HCT116 (cell line): ENCODE measurements at regions not wholly inside any gene's neighbourhood (a gene's known extent, or its start where the extent isn't known, plus 50 kb on each side); places are given as distances from the start of the nearest gene placed in this dataset.

Source experiments
- ATAC-seq: fragments of 200-7000 bp; cut with Tn5 transposase; 2 replicates; pipeline ENCODE4 v1.9.1; 2020; ENCODE audit warnings: mild to moderate bottlenecking, moderate library complexity
- BruUV-seq: library from RNA; stranded (reverse); fragments of 400-500 nt; replicated peaks from 2 replicates; lab custom pipeline; 2021; lab: Mats Ljungman, UMichigan
- CTCF ChIA-PET: fragments of 300-600 bp; sonication (Branson Sonifier 250); formaldehyde crosslinking; loops from one replicate; lab custom pipeline; 2021; ENCODE audit warnings: antibody characterized with exemption; lab: Charles Lee
- POLR2A ChIA-PET: fragments of 300-600, 350-600 bp; sonication (Branson Sonifier 250); formaldehyde crosslinking; loops from one replicate; lab custom pipeline; 2021; ENCODE audit warnings: antibody characterized with exemption; lab: Charles Lee
- RAD21 ChIA-PET, 2 experiments: fragments of 300-600 bp; sonication (Branson Sonifier 250); formaldehyde crosslinking; loops; one replicate each; lab custom pipeline; 2023; ENCODE audit warnings: low total read pairs in 2 of 2; ENCODE audit not compliant: uncharacterized antibody in 2 of 2, unreplicated experiment in 2 of 2, low non-redundant PET in 1 of 2; lab: Charles Lee
- DNase-seq: peaks from one replicate; pipeline ENCODE4 v3.0.0-alpha.2; 2010; ENCODE audit warnings: low read depth, low spot score
- H2AFZ ChIP-seq: fragments of 200-600 bp; shearing (Covaris generic), sonication (generic); 2 replicates; pipeline ENCODE4 v1.6.1; 2017; ENCODE audit warnings: low read depth, mixed run types, mixed read lengths, antibody characterized with exemption, low read length; ENCODE audit not compliant: poor library complexity, severe bottlenecking
- H3K27ac ChIP-seq: 2 replicates; pipeline ENCODE4 v1.5.1; 2012; ENCODE audit warnings: low read depth, low read length
- H3K27me3 ChIP-seq: fragments of 200-600 bp; sonication (generic); 2 replicates; pipeline ENCODE4 v1.6.1; 2016; ENCODE audit warnings: mixed run types, low read length, mixed read lengths; ENCODE audit not compliant: insufficient read depth
- H3K36me3 ChIP-seq, 2 experiments: fragments of 200-500 bp in 1 of 2; fragments of 200-600 bp in 1 of 2; sonication (Bioruptor generic) in 1 of 2; sonication (generic) in 1 of 2; 2 replicates each; pipeline versions ENCODE4 v1.5.1 to v1.6.1; 2014 to 2016; ENCODE audit warnings: low read length in 2 of 2, inconsistent platforms in 1 of 2, mixed read lengths in 1 of 2, mixed run types in 1 of 2; ENCODE audit not compliant: insufficient read depth in 2 of 2, control insufficient read depth in 1 of 2
- H3K4me1 ChIP-seq, 2 experiments: fragments of 200-600 bp in 1 of 2; sonication (generic) in 1 of 2; 2 replicates each; pipeline versions ENCODE4 v1.5.1 to v1.6.1; 2012 to 2017; ENCODE audit warnings: low read length in 2 of 2, inconsistent platforms in 1 of 2, mild to moderate bottlenecking in 1 of 2, mixed read lengths in 1 of 2, mixed run types in 1 of 2, moderate library complexity in 1 of 2; ENCODE audit not compliant: insufficient read depth in 2 of 2, control insufficient read depth in 1 of 2
- H3K4me2 ChIP-seq: fragments of 200-600 bp; sonication (generic); 2 replicates; pipeline ENCODE4 v1.6.1; 2017; ENCODE audit warnings: mixed run types, low read length, mixed read lengths
- H3K4me3 ChIP-seq, 2 experiments: fragments of 200-600 bp in 1 of 2; sonication (generic) in 1 of 2; replicated peaks in 1 of 2; 2 replicates each; pipeline ENCODE4 v1.5.1; 2011 to 2016; ENCODE audit warnings: low read length in 2 of 2, control low read depth in 1 of 2, low read depth in 1 of 2, mild to moderate bottlenecking in 1 of 2, mixed read lengths in 1 of 2, mixed run types in 1 of 2
- H3K79me2 ChIP-seq: fragments of 200-600 bp; sonication (generic); 2 replicates; pipeline ENCODE4 v1.6.1; 2017; ENCODE audit warnings: mild to moderate bottlenecking, mixed run types, low read length, moderate library complexity, mixed read lengths; ENCODE audit not compliant: insufficient read depth
- H3K9ac ChIP-seq: fragments of 200-600 bp; sonication (generic); 2 replicates; pipeline ENCODE4 v1.6.1; 2016; ENCODE audit warnings: low read length, mixed read lengths
- H3K9me2 ChIP-seq: fragments of 200-600 bp; sonication (generic), shearing (Covaris generic); 2 replicates; pipeline ENCODE4 v1.6.1; 2017; ENCODE audit warnings: mixed run types, mild to moderate bottlenecking, moderate library complexity; ENCODE audit not compliant: insufficient read depth
- H3K9me3 ChIP-seq, 2 experiments: fragments of 200-500 bp in 1 of 2; fragments of 200-600 bp in 1 of 2; sonication (Bioruptor generic) in 1 of 2; sonication (generic) in 1 of 2; 2 replicates each; pipeline ENCODE4 v1.6.1; 2014 to 2017; ENCODE audit warnings: low read length in 2 of 2, mixed read lengths in 2 of 2, inconsistent platforms in 1 of 2, low read depth in 1 of 2, mild to moderate bottlenecking in 1 of 2, mixed run types in 1 of 2, moderate library complexity in 1 of 2; ENCODE audit not compliant: control insufficient read depth in 1 of 2, insufficient read depth in 1 of 2
- H4K20me1 ChIP-seq: fragments of 200-600 bp; sonication (generic), shearing (Covaris generic); 2 replicates; pipeline ENCODE4 v1.6.1; 2017; ENCODE audit warnings: mixed run types, mild to moderate bottlenecking, moderate library complexity; ENCODE audit not compliant: insufficient read depth
- CBX3 ChIP-seq: IDR thresholded peaks from 2 replicates; pipeline ENCODE4 v1.6.1; 2012; ENCODE audit warnings: low read depth
- CEBPB ChIP-seq: IDR thresholded peaks from 2 replicates; pipeline ENCODE4 v1.6.1; 2012; ENCODE audit warnings: low read depth
- CTCF ChIP-seq, 3 experiments: fragments of 200-600 bp in 1 of 3; sonication (generic) in 1 of 3; IDR thresholded peaks in 2 of 3; conservative IDR thresholded peaks in 1 of 3; 2 replicates each; pipeline ENCODE4 v1.5.1; 2012 to 2017; ENCODE audit warnings: low read depth in 2 of 3, low read length in 2 of 3, antibody characterized with exemption in 1 of 3, borderline replicate concordance in 1 of 3, control low read depth in 1 of 3, mild to moderate bottlenecking in 1 of 3, mixed read lengths in 1 of 3, mixed run types in 1 of 3, moderate library complexity in 1 of 3; ENCODE audit not compliant: insufficient read depth in 1 of 3
- EGR1 ChIP-seq: IDR thresholded peaks from 2 replicates; pipeline ENCODE4 v1.6.1; 2012; ENCODE audit warnings: low read depth
- ELF1 ChIP-seq: IDR thresholded peaks from 2 replicates; pipeline ENCODE4 v1.6.1; 2012; ENCODE audit warnings: low read depth, borderline replicate concordance
- EZH2 ChIP-seq: fragments of 200-600 bp; sonication (generic); IDR thresholded peaks from 2 replicates; pipeline ENCODE4 v1.6.1; 2017; ENCODE audit warnings: antibody characterized with exemption, mixed run types
- FOSL1 ChIP-seq: IDR thresholded peaks from 2 replicates; pipeline ENCODE4 v1.6.1; 2012; ENCODE audit warnings: low read depth
- POLR2A ChIP-seq: IDR thresholded peaks from 2 replicates; pipeline ENCODE4 v1.7.0; 2011; ENCODE audit warnings: borderline replicate concordance; ENCODE audit not compliant: insufficient read depth, insufficient read length; ENCODE audit errors: extremely low read depth
- POLR2AphosphoS5 ChIP-seq: IDR thresholded peaks from 2 replicates; pipeline ENCODE4 v1.6.1; 2011; ENCODE audit warnings: mild to moderate bottlenecking, low read depth, low read length, moderate library complexity
- RAD21 ChIP-seq: IDR thresholded peaks from 2 replicates; pipeline ENCODE4 v1.6.1; 2012; ENCODE audit warnings: low read depth, mild to moderate bottlenecking
- REST ChIP-seq: IDR thresholded peaks from 2 replicates; pipeline ENCODE4 v1.6.1; 2012; ENCODE audit warnings: low read depth
- SIN3A ChIP-seq: IDR thresholded peaks from 2 replicates; pipeline ENCODE4 v1.6.1; 2012; ENCODE audit warnings: low read depth
- SRF ChIP-seq: IDR thresholded peaks from 2 replicates; pipeline ENCODE4 v1.6.1; 2012; ENCODE audit warnings: low read depth
- YY1 ChIP-seq: IDR thresholded peaks from 2 replicates; pipeline ENCODE4 v1.6.1; 2011; ENCODE audit warnings: low read length, low read depth, moderate library complexity, mild to moderate bottlenecking; ENCODE audit not compliant: insufficient replicate concordance; ENCODE audit errors: extremely low read depth
- ZBTB33 ChIP-seq: IDR thresholded peaks from 2 replicates; pipeline ENCODE4 v1.6.1; 2011; ENCODE audit warnings: mild to moderate bottlenecking, low read length, moderate library complexity; ENCODE audit not compliant: insufficient replicate concordance; ENCODE audit errors: extremely low read depth
- intact Hi-C: fragments of 100-400 bp; cut with micrococcal nuclease; formaldehyde crosslinking; loops from 2 replicates; pipeline ENCODE4 v1.10.0; 2022

GRCh38 chr5:171681677-171682076 is 103.9 kb upstream of the SMIM23 start:
- no peaks in the 10 kb centered on the region for H3K9me3 ChIP-seq
- H3K9me2 ChIP-seq, result no peaks in the 10 kb centered on the region
- RAD21 ChIA-PET, result no interaction called here
- no peak overlapping the region for H2AFZ ChIP-seq
- intact Hi-C loops, result no loop called here
- no peaks in the 10 kb centered on the region for H3K4me1 ChIP-seq
- H4K20me1 ChIP-seq, result no peaks in the 10 kb centered on the region
- ATAC-seq (no peak), DNase-seq (no peak)
- no peak overlapping the region for H3K4me3 ChIP-seq
- no peaks in the 10 kb centered on the region for H3K36me3 ChIP-seq
- CTCF ChIA-PET, result no interaction called here
- TF ChIP-seq RAD21 (no peak), CTCF (IDR thresholded peaks at IDR 0.05 in 2 of 3, conservative IDR thresholded peaks at IDR 0.05 in 1 of 3; ENCODE audit: borderline replicate concordance in 1 of 3, insufficient read depth in 1 of 3, low read depth in 2 of 3, low read length in 2 of 3) (no peak), SIN3A (no peak), CBX3 (no peak), SRF (no peak), POLR2AphosphoS5 (no peak), CEBPB (no peak), YY1 (no peak), EZH2 (no peak)
- H3K79me2 ChIP-seq, result no peaks in the 10 kb centered on the region
- H3K27me3 ChIP-seq, result peaks cover 14% of the 10 kb centered on the region; the same call in 1 of the 2 replicates
- no peak overlapping the region for H3K9ac ChIP-seq
- no TSS peak for BruUV-seq
- no peak overlapping the region for H3K27ac ChIP-seq
- POLR2A ChIA-PET, result no interaction called here
- no peak overlapping the region for H3K4me2 ChIP-seq

GRCh38 chr5:171682801-171683200 is 102.8 kb upstream of the SMIM23 start:
- Histone ChIP-seq H3K4me1 (no peaks in the 10 kb centered on the region), H4K20me1 (no peaks in the 10 kb centered on the region), H3K27ac (no peak overlapping the region), H2AFZ (no peak overlapping the region), H3K27me3 (peaks cover 14% of the 10 kb centered on the region; the same call in 1 of the 2 replicates), H3K4me2 (no peak overlapping the region), H3K9ac (no peak overlapping the region), H3K36me3 (no peaks in the 10 kb centered on the region), H3K9me2 (no peaks in the 10 kb centered on the region), H3K79me2 (no peaks in the 10 kb centered on the region), H3K4me3 (no peak overlapping the region), H3K9me3 (no peaks in the 10 kb centered on the region)
- ChIA-PET POLR2A (no interaction called here), RAD21 (no interaction called here), CTCF (no interaction called here)
- no peak for TF ChIP-seq ELF1
- no peak for TF ChIP-seq SIN3A
- no peak for TF ChIP-seq REST
- TF ChIP-seq POLR2AphosphoS5, result no peak
- no peak for TF ChIP-seq EGR1
- no peak for TF ChIP-seq FOSL1
- no peak for TF ChIP-seq CBX3
- TF ChIP-seq POLR2A, result no peak
- no peak for TF ChIP-seq ZBTB33
- no TSS peak for BruUV-seq
- ATAC-seq (no peak), DNase-seq (no peak)
- intact Hi-C loops, result no loop called here
